GM08714 (cell line): ENCODE measurements at regions not wholly inside any gene's neighbourhood (a gene's known extent, or its start where the extent isn't known, plus 50 kb on each side); places are given as distances from the start of the nearest gene placed in this dataset.
"Not testable (repeated sequence)": the region's sequence is repeated elsewhere in the genome, so short reads cannot be mapped to it uniquely, and the experiment has no call there.

Experiments
- H3K4me3 ChIP-seq: fragments of 200-500 bp; sonication (Bioruptor generic); 2 replicates; pipeline ENCODE4 v1.5.1; 2014; ENCODE audit warnings: mild to moderate bottlenecking, low read length, inconsistent platforms
- ZNF274 ChIP-seq: IDR thresholded peaks from 2 replicates; pipeline ENCODE4 v1.6.1; 2012; ENCODE audit warnings: mild to moderate bottlenecking, low read depth, low read length

DNA sequence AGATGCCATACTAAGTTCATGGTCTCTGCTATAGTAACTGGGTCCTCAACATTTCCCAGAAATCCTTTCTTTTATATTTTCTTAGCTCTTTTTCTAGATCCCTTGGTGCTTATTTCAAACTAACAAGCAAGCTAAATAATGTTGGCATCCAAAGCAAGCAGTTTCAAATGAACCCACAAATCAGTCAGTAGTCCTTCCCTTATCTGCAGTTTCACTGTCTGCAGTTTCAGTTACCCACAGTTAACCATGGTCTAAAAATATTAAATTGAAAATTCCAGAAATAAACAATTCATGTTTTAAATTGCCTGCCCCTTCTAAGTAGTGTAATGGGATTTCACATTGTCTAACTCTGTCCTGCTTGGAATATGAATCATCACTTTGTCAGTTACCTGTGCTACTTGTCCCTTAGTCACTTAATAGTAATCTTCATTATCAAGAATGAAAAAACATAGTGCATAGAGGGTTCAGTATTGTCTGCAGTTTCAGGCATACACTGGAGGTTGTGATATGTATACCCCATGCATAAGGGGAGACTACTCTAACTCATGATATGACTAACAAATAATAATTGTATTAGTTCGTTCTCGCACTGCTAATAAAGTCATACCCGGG is 633.7 kb downstream of the MECOM start:
- no peak for TF ChIP-seq ZNF274
- H3K4me3 ChIP-seq = no peak overlapping the region

DNA sequence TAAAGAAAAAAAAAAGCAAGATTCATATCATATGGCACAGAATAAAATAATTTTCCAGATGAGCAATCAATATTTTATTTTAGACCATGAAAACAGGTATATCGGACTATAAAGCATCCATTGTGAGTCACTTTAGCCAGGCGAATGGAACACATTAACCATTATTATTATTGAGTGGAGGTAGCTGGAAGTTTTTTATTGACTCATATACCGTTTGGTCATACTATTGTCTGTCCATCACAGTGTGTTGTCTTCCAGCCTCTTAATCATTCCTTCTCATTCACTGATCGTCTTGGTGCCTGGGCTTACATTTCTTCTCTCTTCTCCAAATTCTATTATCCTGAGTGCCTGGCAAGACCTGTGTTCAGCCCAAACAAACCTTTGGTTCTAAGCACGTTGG is 634.8 kb downstream of the MECOM start:
- TF ChIP-seq ZNF274 = no peak
- H3K4me3 ChIP-seq = no peak overlapping the region

DNA sequence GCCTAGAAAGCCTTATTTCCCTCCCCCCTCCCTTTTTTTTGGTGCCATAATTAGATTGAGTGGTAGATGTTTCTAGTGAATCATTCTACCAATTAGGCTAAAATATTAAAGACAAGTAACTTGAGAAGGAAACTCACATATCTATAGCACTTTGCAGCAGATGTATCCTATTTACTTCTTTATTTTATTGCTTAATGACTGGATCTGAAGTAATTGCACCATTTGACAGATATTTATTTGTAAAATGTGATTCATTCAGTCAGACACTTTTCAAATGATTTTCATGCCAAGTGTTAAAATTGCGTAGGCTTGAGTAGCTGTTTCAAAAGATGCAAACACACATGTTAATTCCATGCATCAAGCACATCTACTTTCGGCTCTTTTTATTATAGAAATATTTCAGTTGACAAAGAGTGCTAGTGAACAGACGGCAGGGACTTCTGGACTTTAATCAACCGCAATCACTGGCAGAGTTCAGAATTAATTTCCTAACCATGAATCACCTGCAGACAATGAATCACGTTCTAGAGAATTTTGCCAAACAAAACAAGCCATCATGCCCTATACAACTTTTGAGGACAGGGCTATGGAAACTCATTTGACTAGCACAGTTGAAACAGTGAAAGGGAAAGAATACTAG is 636.8 kb downstream of the MECOM start:
- no peak overlapping the region for H3K4me3 ChIP-seq
- TF ChIP-seq ZNF274 = no peak

DNA sequence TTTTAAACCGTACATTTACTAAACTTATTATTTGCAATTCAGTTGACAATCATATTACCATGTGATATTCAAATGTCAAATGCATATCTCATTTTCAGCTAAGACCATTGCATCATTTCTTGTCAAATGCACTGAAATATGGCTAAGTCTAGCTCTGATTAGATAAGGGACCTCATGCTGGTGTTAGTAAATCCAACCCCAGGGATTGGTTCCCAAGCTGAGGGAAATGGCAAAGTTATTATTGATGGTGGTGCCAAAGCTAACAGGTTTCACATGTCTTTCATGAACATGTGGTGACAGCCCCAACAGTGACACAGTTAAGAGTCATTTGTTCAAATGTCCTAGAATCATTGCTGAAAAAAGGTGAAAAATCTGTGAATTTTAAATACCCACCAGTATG is 641.1 kb downstream of the MECOM start:
- H3K4me3 ChIP-seq = no peak overlapping the region
- TF ChIP-seq ZNF274 = no peak

DNA sequence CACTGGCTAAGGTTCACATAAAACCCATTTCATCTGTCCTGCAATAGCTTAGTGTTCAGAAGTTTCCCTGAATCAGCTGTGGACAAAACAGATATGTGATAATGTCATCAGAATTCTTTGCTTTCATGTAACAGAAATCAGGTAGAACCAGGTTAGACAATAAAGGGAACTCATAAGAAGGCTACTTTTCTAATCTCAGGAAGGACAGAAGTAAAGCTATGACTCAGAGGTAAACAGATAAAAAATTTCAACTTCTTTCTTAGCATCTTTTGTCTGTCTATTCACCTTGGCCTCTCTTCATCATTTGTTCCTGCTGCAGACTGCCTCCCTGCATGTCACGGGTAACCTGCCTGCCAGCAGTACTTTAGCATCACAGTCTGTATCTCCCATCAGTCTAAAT is 643.1 kb downstream of the MECOM start:
- H3K4me3 ChIP-seq = no peak overlapping the region
- no peak for TF ChIP-seq ZNF274

DNA sequence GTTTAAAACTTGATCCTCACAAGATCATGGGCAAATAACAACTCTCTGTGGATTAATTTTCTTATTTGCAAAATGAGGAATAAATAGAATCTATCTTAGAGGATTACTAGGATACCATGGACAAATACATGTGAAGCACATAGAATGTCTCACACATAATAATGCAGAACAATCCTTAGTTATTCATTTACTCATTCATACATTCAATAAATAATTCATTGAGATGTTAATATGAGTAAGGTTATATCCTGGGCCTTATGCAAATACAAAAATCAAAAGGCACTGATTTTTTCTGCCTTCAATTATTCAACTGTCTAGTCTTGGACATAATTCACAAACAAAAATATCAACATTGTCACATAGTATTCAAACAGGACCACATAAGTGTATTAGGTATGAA is 654.1 kb downstream of the MECOM start:
- no peak for TF ChIP-seq ZNF274
- H3K4me3 ChIP-seq = no peak overlapping the region

DNA sequence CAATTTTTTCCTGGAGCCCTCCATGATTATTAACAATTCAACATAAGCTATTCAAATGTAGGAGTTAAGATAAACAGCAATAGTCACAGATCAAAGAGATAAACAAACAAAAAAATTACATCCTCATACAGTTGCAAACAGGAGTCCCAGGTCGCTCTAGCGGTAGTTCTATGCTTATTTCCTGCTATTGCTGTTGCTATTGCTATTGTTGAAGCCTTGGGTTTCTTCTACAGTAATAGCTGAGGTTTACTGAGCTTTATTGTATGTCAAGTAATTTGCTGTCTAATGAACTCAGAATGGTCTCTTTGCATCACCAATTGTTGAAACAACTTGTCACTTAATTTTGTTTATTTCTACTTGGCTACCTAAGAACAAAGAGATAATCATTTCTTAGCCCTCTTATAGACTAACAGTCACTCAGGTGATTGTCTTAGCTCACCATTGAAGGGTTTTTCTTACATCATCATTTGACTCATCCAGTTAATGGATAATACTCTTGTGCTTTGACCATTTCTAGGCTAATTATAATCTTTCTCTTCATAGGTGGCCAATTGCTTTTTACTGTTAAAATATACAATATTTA is 654.6 kb downstream of the MECOM start:
- H3K4me3 ChIP-seq = no peak overlapping the region
- TF ChIP-seq ZNF274 = no peak

DNA sequence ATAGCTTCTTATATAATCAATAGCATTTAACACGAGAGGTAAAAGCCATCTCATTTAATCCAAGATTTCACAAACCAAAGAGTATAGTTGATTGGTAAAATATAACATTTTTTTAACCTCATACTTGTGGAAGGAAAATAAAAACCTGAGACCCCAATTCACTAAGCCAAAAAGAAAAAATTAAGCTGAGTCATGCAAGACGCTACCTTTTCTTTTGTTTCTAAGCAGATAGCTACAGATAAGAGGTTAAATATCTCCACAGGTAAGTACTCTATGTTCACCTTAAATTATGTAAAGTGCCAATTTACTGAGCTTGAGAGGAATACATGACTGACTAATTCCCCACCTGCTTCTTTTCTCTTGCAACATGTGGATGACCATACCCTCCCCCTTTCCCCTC is 656.4 kb downstream of the MECOM start:
- TF ChIP-seq ZNF274 = no peak
- no peak overlapping the region for H3K4me3 ChIP-seq

DNA sequence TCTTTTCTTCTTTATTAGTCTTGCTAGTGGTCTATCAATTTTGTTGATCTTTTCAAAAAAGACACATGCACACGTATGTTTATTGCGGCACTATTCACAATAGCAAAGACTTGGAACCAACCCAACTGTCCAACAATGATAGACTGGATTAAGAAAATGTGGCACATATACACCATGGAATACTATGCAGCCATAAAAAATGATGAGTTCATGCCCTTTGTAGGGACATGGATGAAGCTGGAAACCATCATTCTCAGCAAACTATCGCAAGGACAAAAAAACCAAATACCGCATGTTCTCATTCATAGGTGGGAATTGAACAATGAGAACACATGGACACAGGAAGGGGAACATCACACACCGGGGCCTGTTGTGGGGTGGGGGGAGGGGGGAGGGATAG is 657.1 kb downstream of the MECOM start:
- not testable (repeated sequence) for H3K4me3 ChIP-seq

DNA sequence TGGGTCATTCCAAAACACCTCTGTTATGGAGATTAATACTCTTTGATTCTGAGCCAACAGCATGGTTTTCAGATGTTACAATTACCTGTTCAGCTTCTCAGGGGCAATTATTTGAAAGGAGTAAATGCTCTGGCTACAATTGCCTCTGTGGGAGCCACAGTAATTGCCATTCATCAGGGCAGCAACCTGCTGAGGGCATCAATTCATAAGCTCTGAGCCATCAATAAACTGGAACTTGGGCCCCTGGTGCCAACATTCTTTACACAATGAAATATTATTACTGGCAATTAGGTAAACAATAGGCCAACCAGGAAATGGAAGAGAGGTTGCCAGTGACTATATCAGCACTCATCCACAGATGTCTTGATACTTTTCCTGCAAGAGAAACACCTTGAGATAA is 660.8 kb downstream of the MECOM start:
- TF ChIP-seq ZNF274 = no peak

DNA sequence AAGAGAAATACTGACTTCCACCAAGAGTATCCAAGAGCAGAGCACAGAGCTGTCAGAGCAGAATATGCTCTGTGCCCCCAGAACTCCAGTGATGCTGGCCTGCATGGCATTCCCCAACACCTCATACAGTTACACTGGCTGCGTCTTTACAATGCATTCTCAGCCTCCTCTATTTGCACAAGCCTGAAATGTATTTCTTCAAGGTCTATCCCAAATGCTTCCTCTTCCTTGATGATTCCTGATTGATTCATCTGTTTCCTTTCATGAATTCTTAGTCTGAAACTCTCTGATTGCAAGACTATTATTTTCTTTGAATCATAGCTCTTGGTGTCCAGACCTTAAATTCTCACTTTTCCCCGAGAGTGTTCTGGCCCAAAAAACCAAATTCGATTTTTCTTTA is 664.7 kb downstream of the MECOM start:
- TF ChIP-seq ZNF274 = no peak
- no peak overlapping the region for H3K4me3 ChIP-seq

More for the DNA sequence above, 660.8 kb downstream of the MECOM start:
- no peak overlapping the region for H3K4me3 ChIP-seq

DNA sequence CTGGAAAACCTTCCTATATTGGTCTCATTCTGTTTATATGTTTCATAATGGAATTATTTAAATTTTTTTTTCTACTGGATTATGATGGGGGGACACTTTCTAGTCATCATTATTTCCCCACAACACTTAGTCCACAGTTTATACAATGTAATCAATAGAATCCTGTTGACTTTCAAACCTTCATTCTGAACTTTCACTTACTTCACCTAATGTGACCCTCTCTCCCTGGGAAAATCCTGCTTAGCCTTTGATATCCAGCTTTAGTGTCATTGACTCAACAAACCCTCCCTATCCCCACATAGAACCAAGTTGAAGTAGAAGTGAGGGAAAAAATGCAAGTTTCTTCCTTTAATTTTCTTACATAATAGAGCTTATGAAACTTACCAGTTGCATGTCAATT is 666.0 kb downstream of the MECOM start:
- no peak for TF ChIP-seq ZNF274

DNA sequence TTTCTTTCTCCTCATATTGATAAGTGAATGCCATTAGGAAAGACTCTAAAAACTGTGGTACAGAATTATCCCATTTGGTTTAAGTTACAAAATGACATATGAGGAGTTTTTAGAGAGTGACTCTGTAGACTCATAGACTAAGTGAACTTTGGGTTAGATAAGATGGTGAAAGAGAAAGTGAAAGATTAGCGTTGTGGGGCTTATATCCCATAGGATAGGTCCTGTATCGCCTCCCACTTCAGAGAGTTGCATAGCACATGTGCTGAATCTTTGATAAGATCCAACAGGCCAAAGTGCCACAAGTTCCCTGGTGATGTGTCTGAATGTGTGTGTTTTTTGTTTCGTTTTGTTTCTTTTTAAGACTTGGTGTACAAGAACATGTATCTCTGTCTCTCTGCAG is 666.9 kb downstream of the MECOM start:
- H3K4me3 ChIP-seq = no peak overlapping the region
- no peak for TF ChIP-seq ZNF274

More for the DNA sequence above, 666.0 kb downstream of the MECOM start:
- H3K4me3 ChIP-seq = no peak overlapping the region

DNA sequence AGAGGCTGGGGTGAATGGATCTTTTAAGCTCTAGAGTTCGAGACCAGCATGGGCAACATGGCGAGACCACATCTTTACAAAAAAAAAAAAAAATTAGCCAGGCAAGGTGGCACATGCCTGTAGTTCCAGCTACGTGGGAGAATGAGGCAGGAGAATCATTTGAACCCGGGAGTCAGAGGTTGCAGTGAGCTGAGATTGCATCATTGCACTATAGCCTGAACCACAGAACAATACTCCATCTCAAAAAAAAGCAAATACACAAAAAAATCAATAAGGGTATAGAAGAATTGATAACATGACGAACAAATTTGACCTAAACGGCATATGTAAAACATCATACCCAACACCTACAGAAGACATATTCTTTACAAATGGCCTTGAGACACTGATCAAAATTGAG is 668.4 kb downstream of the MECOM start:
- H3K4me3 ChIP-seq = no peak overlapping the region
- TF ChIP-seq ZNF274 = no peak

DNA sequence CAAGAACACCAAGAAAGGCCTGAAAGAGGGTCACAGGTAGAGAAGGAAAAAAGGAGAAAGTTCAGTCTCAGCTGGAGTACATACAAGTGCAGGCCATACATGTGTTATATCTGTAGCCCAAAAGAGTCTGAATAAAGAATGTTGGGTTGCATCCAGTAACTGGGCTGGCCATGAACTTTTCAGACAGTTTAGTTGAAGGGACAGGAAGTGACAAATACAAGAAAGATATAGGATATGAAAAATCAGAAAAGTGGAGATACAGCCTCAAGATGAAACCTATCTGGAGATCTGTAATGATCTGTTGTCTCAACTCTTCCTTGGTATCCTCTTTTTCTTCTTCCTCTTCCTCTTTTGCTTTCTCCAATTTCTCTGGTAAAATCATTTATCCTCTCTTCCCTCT is 671.7 kb downstream of the MECOM start:
- no peak for TF ChIP-seq ZNF274
- H3K4me3 ChIP-seq = no peak overlapping the region

DNA sequence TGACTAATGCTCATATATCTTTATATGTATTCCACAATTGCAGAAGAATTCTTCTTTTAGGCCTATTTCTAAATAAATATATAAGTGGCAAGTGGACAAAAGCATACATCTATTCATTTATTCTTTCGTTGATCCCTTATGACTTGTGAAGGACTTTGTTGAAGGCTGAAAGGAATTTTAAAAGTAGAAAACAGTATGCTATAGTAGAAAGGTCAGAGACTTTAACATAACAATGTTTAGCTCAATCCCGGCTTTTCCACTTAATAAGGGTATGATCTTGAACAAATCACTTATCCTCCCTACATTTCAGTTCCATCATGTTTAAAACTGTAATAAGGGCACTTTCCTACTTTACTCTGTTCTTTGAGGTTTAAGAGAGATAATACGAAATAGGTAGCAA is 672.9 kb downstream of the MECOM start:
- H3K4me3 ChIP-seq = no peak overlapping the region
- TF ChIP-seq ZNF274 = no peak
